ENCODE measurements at regions not wholly inside any gene's neighbourhood (a gene's known extent, or its start where the extent isn't known, plus 50 kb on each side); places are given as distances from the start of the nearest gene placed in this dataset.

DNA sequence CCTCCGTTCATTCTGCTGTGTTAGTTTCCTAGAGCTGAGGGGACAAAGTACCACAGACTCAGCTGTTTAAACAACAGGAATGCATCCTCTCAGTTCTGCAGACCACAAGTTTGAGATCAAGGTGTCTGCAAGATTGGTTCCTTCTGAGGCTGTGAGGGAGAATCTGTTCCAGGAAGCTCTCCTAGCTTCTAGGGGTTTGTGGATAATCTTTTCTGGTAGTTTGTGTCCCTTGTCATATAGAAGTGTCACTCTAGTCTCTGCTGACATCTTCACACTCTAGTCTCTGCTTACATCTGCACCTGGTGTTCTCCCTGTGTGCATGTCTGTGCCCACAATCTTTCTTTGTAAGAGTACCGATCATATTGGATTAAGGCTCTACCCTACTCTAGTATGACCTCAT is 581.8 kb downstream of the RNF144A start:
- TF ChIP-seq POLR2A (IDR thresholded peaks at IDR 0.05) (no peak), CTCF (IDR thresholded peaks at IDR 0.05) (no peak)

All from heart left ventricle (tissue), 13 donors.